GM23338 (cell line): ENCODE measurements at regions not wholly inside any gene's neighbourhood (a gene's known extent, or its start where the extent isn't known, plus 50 kb on each side); places are given as distances from the start of the nearest gene placed in this dataset.

Experiments used
- ATAC-seq: fragments of 200-7000 bp; cut with Tn5 transposase; 3 replicates; pipeline ENCODE4 v1.9.1; 2020
- DNase-seq: peaks from one replicate; pipeline ENCODE4 v3.0.0-alpha.2; 2015; ENCODE audit warnings: low spot score
- H2AFZ ChIP-seq: fragments of 200-600 bp; sonication (generic); 2 replicates; pipeline ENCODE4 v1.8.0; 2016; ENCODE audit warnings: antibody characterized with exemption, mild to moderate bottlenecking, moderate library complexity
- H3F3A ChIP-seq: fragments of 200-600 bp; sonication (generic); replicated peaks from 2 replicates; pipeline ENCODE4 v1.8.0; 2017; ENCODE audit warnings: antibody characterized with exemption, mixed run types, low read depth
- H3K27ac ChIP-seq: fragments of 200-600 bp; sonication (generic); 2 replicates; pipeline ENCODE4 v1.6.1; 2016; ENCODE audit warnings: low read depth
- H3K27me3 ChIP-seq: fragments of 200-600 bp; sonication (generic); 2 replicates; pipeline ENCODE4 v1.8.0; 2016; ENCODE audit warnings: mild to moderate bottlenecking, mixed run types, moderate library complexity; ENCODE audit not compliant: insufficient read depth
- H3K36me3 ChIP-seq: fragments of 200-600 bp; sonication (generic); 2 replicates; pipeline ENCODE4 v1.8.0; 2016; ENCODE audit warnings: mild to moderate bottlenecking; ENCODE audit not compliant: insufficient read depth
- H3K4me1 ChIP-seq: fragments of 200-600 bp; sonication (generic); 2 replicates; pipeline ENCODE4 v1.8.0; 2016; ENCODE audit warnings: mild to moderate bottlenecking, moderate library complexity; ENCODE audit not compliant: insufficient read depth
- H3K4me2 ChIP-seq: fragments of 200-600 bp; sonication (generic); 2 replicates; pipeline ENCODE4 v1.7.1; 2017; ENCODE audit warnings: mixed run types
- H3K4me3 ChIP-seq: fragments of 200-600 bp; sonication (generic); 2 replicates; pipeline ENCODE4 v1.6.1; 2016; ENCODE audit warnings: mixed run types
- H3K79me2 ChIP-seq: fragments of 200-600 bp; sonication (generic); replicated peaks from 2 replicates; pipeline ENCODE4 v1.8.0; 2017; ENCODE audit warnings: mild to moderate bottlenecking; ENCODE audit not compliant: insufficient read depth
- H3K9me2 ChIP-seq: fragments of 200-600 bp; sonication (generic); 2 replicates; pipeline ENCODE4 v1.8.0; 2017; ENCODE audit not compliant: insufficient read depth
- H4K20me1 ChIP-seq: fragments of 200-600 bp; sonication (generic); replicated peaks from 2 replicates; pipeline ENCODE4 v1.8.0; 2017; ENCODE audit warnings: mild to moderate bottlenecking; ENCODE audit not compliant: insufficient read depth
- H3K27ac Mint-ChIP-seq: 2 replicates; pipeline ENCODE4 v1.8.0; 2020; ENCODE audit warnings: inconsistent platforms, mild to moderate bottlenecking, moderate library complexity, mixed read lengths
- H3K27me3 Mint-ChIP-seq: 3 replicates; pipeline ENCODE4 v1.8.0; 2022; ENCODE audit warnings: low read depth, mild to moderate bottlenecking, moderate library complexity, mixed read lengths, inconsistent platforms; ENCODE audit not compliant: insufficient read depth, poor library complexity
- H3K36me3 Mint-ChIP-seq: 3 replicates; pipeline ENCODE4 v1.8.0; 2021; ENCODE audit warnings: low read depth, mild to moderate bottlenecking, inconsistent platforms, moderate library complexity, mixed read lengths
- H3K4me1 Mint-ChIP-seq: 3 replicates; pipeline ENCODE4 v1.8.0; 2020; ENCODE audit warnings: mild to moderate bottlenecking, inconsistent platforms, mixed read lengths
- H3K4me3 Mint-ChIP-seq: 3 replicates; pipeline ENCODE4 v1.8.0; 2021; ENCODE audit warnings: moderate library complexity, mild to moderate bottlenecking, inconsistent platforms, mixed read lengths
- H3K9me3 Mint-ChIP-seq: 3 replicates; pipeline ENCODE4 v1.8.0; 2020; ENCODE audit warnings: moderate library complexity, mild to moderate bottlenecking, inconsistent platforms, mixed read lengths
- CREB1 ChIP-seq: fragments of 250-450 bp; sonication (Bioruptor Pico); IDR thresholded peaks from 2 replicates; pipeline ENCODE4 v1.5.0; 2020; ENCODE audit warnings: low read depth, mild to moderate bottlenecking, moderate library complexity
- EZH2phosphoT487 ChIP-seq: fragments of 200-600 bp; sonication (generic); IDR thresholded peaks from one replicate; pipeline ENCODE4 v1.8.1; 2018; ENCODE audit warnings: antibody characterized with exemption; ENCODE audit not compliant: unreplicated experiment
- NANOG ChIP-seq: IDR thresholded peaks from 2 replicates; pipeline ENCODE4 v1.6.1; 2016; ENCODE audit warnings: antibody characterized with exemption, borderline replicate concordance
- POLR2AphosphoS5 ChIP-seq: IDR thresholded peaks from 2 replicates; pipeline ENCODE4 v1.6.1; 2016; ENCODE audit warnings: antibody characterized with exemption, low read depth
- STAT1 ChIP-seq: IDR thresholded peaks from one replicate; pipeline ENCODE4 v1.6.1; 2016; ENCODE audit warnings: antibody characterized with exemption; ENCODE audit not compliant: unreplicated experiment
- ZNF114 ChIP-seq: fragments of 250-450 bp; sonication (Bioruptor Pico); IDR thresholded peaks from 2 replicates; pipeline ENCODE4 v1.5.0; 2020; ENCODE audit warnings: mild to moderate bottlenecking, moderate library complexity
- TF ChIP-seq, protein P1 (sequence below), 2 experiments: fragments of 200-600 bp in 1 of 2; sonication (generic) in 1 of 2; conservative IDR thresholded peaks; 2 replicates each; pipeline versions ENCODE4 v1.5.1 to v1.6.1; 2016 to 2017; ENCODE audit warnings: antibody characterized with exemption in 2 of 2, low read depth in 2 of 2, mild to moderate bottlenecking in 2 of 2, moderate library complexity in 1 of 2
- TF ChIP-seq, protein P2 (sequence below): fragments of 250-450 bp; sonication (Bioruptor Pico); IDR thresholded peaks from 2 replicates; pipeline ENCODE4 v1.5.0; 2020; ENCODE audit warnings: mild to moderate bottlenecking, moderate library complexity
- TF ChIP-seq, protein P3 (sequence below): IDR thresholded peaks from 2 replicates; pipeline ENCODE4 v1.6.1; 2016; ENCODE audit warnings: antibody characterized with exemption

DNA sequence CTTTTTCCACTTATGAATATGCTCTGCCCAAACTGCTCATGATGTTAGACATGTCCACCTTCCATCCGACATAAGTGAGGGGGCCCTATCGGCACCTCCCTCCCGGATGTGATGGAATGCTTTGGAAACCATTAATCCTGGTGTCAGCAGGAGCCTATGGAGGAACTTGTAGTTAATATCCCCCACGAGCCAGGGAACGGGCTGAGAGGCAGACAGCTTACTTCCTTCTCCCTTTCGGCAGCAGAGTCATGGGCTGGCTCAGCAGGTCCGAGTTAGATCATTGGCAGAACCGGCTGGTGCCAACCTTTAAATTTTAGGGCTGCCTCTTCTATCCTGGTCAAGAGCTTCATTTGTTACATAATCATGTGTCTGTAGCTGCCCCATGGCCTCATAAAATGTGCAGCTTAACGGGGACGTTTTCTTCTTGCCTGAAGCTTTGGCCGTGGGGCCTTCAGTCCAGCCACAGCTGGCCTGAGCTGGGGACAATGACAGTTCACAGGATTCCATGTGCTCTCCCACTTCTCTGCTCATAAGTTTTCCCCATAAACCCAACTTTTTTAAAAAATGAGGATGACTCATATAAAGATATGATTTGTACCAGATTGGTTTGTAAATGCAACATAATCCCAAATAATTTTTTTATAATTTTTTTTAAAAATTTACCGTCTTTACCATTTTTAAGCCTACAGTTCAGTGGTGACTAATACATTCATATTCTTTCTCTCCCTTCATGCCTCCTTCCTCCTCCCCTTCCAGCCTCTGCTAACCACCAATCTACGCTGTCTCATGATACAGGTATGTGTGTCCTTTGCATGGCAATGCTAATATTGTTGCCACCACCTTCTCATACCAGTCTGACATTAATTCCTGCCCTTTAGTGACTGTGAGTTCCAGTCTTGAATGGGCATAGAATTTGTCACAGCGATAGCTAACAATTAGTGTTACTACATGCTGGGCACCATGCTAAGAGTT lies 62.2 kb upstream of the RGMA start:
- H3K36me3 ChIP-seq, result no peaks in the 10 kb centered on the region
- no peak overlapping the region; the same call in 2 of the 3 replicates for H3K4me3 Mint-ChIP-seq
- ATAC-seq (peak; percentile 41), DNase-seq (no peak)
- H3K4me1 ChIP-seq, result peaks cover 10% of the 10 kb centered on the region
- H3K27ac Mint-ChIP-seq, result no peak overlapping the region
- no peaks in the 10 kb centered on the region for H3K9me2 ChIP-seq
- no peaks in the 10 kb centered on the region for H4K20me1 ChIP-seq
- no peaks in the 10 kb centered on the region for H3K27me3 ChIP-seq
- peaks cover 11% of the 10 kb centered on the region; the same call in 2 of the 3 replicates for H3K9me3 Mint-ChIP-seq
- peaks cover 5% of the 10 kb centered on the region; the same call in 1 of the 3 replicates for H3K36me3 Mint-ChIP-seq
- no peak for TF ChIP-seq CREB1 (CRISPR knock-in tag)
- TF ChIP-seq, protein P1, sequence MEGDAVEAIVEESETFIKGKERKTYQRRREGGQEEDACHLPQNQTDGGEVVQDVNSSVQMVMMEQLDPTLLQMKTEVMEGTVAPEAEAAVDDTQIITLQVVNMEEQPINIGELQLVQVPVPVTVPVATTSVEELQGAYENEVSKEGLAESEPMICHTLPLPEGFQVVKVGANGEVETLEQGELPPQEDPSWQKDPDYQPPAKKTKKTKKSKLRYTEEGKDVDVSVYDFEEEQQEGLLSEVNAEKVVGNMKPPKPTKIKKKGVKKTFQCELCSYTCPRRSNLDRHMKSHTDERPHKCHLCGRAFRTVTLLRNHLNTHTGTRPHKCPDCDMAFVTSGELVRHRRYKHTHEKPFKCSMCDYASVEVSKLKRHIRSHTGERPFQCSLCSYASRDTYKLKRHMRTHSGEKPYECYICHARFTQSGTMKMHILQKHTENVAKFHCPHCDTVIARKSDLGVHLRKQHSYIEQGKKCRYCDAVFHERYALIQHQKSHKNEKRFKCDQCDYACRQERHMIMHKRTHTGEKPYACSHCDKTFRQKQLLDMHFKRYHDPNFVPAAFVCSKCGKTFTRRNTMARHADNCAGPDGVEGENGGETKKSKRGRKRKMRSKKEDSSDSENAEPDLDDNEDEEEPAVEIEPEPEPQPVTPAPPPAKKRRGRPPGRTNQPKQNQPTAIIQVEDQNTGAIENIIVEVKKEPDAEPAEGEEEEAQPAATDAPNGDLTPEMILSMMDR (conservative IDR thresholded peaks at IDR 0.05; ENCODE audit: low read depth in 2 of 2), result no peak
- TF ChIP-seq EZH2phosphoT487, result no peak
- no peak for TF ChIP-seq STAT1
- no peak for TF ChIP-seq POLR2AphosphoS5
- H3K27ac ChIP-seq, result no peak overlapping the region
- H3K4me1 Mint-ChIP-seq, result peaks cover 27% of the 10 kb centered on the region
- no peak overlapping the region for H3K4me3 ChIP-seq
- no peak overlapping the region for H3K4me2 ChIP-seq
- H2AFZ ChIP-seq, result no peak overlapping the region
- no peaks in the 10 kb centered on the region for H3F3A ChIP-seq
- H3K79me2 ChIP-seq, result no peaks in the 10 kb centered on the region
- peaks cover 2% of the 10 kb centered on the region for H3K27me3 Mint-ChIP-seq

DNA sequence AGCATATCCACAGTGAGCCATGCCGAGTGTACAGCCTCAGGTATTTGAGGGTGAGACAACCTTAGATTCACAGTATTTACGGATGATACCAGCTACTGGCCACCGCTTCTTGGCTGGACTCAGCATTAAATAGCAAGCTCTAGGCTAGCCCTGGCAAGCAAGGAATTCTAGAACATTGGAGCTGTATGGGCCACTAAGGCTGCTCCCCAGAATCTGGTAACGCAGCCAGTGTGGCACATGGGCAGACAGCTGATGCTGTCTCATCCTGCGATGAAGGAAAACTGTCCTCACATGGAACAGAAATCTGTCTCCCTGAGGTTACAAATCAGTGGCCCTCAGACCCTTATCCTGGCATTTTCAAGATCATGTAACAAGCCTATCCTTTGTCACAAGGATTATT lies 57.6 kb upstream of the RGMA start:
- H3K4me3 ChIP-seq, result no peak overlapping the region
- H3K27me3 ChIP-seq, result no peaks in the 10 kb centered on the region
- no peak for DNase-seq
- no peak overlapping the region for H3K4me2 ChIP-seq
- H3K4me1 Mint-ChIP-seq, result peaks cover 11% of the 10 kb centered on the region
- no peaks in the 10 kb centered on the region for H3K36me3 Mint-ChIP-seq
- H3K36me3 ChIP-seq, result no peaks in the 10 kb centered on the region
- H3K9me2 ChIP-seq, result no peaks in the 10 kb centered on the region
- peaks cover 6% of the 10 kb centered on the region for H3K27me3 Mint-ChIP-seq
- no peak overlapping the region for H3K27ac Mint-ChIP-seq
- no peaks in the 10 kb centered on the region for H3K4me1 ChIP-seq
- no peak overlapping the region for H2AFZ ChIP-seq
- H3F3A ChIP-seq, result no peaks in the 10 kb centered on the region
- H4K20me1 ChIP-seq, result no peaks in the 10 kb centered on the region
- no peak overlapping the region for H3K27ac ChIP-seq
- H3K4me3 Mint-ChIP-seq, result no peak overlapping the region
- H3K79me2 ChIP-seq, result no peaks in the 10 kb centered on the region
- H3K9me3 Mint-ChIP-seq, result peaks cover 2% of the 10 kb centered on the region; the same call in 1 of the 3 replicates
- no peak for ATAC-seq
- TF ChIP-seq, protein P2, sequence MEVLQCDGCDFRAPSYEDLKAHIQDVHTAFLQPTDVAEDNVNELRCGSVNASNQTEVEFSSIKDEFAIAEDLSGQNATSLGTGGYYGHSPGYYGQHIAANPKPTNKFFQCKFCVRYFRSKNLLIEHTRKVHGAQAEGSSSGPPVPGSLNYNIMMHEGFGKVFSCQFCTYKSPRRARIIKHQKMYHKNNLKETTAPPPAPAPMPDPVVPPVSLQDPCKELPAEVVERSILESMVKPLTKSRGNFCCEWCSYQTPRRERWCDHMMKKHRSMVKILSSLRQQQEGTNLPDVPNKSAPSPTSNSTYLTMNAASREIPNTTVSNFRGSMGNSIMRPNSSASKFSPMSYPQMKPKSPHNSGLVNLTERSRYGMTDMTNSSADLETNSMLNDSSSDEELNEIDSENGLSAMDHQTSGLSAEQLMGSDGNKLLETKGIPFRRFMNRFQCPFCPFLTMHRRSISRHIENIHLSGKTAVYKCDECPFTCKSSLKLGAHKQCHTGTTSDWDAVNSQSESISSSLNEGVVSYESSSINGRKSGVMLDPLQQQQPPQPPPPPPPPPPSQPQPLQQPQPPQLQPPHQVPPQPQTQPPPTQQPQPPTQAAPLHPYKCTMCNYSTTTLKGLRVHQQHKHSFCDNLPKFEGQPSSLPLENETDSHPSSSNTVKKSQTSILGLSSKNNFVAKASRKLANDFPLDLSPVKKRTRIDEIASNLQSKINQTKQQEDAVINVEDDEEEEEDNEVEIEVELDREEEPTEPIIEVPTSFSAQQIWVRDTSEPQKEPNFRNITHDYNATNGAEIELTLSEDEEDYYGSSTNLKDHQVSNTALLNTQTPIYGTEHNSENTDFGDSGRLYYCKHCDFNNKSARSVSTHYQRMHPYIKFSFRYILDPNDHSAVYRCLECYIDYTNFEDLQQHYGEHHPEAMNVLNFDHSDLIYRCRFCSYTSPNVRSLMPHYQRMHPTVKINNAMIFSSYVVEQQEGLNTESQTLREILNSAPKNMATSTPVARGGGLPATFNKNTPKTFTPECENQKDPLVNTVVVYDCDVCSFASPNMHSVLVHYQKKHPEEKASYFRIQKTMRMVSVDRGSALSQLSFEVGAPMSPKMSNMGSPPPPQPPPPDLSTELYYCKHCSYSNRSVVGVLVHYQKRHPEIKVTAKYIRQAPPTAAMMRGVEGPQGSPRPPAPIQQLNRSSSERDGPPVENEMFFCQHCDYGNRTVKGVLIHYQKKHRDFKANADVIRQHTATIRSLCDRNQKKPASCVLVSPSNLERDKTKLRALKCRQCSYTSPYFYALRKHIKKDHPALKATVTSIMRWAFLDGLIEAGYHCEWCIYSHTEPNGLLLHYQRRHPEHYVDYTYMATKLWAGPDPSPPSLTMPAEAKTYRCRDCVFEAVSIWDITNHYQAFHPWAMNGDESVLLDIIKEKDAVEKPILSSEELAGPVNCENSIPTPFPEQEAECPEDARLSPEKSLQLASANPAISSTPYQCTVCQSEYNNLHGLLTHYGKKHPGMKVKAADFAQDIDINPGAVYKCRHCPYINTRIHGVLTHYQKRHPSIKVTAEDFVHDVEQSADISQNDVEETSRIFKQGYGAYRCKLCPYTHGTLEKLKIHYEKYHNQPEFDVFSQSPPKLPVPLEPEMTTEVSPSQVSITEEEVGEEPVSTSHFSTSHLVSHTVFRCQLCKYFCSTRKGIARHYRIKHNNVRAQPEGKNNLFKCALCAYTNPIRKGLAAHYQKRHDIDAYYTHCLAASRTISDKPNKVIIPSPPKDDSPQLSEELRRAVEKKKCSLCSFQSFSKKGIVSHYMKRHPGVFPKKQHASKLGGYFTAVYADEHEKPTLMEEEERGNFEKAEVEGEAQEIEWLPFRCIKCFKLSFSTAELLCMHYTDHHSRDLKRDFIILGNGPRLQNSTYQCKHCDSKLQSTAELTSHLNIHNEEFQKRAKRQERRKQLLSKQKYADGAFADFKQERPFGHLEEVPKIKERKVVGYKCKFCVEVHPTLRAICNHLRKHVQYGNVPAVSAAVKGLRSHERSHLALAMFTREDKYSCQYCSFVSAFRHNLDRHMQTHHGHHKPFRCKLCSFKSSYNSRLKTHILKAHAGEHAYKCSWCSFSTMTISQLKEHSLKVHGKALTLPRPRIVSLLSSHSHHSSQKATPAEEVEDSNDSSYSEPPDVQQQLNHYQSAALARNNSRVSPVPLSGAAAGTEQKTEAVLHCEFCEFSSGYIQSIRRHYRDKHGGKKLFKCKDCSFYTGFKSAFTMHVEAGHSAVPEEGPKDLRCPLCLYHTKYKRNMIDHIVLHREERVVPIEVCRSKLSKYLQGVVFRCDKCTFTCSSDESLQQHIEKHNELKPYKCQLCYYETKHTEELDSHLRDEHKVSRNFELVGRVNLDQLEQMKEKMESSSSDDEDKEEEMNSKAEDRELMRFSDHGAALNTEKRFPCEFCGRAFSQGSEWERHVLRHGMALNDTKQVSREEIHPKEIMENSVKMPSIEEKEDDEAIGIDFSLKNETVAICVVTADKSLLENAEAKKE (CRISPR knock-in tag), result no peak
- TF ChIP-seq NANOG, result no peak
- no peak for TF ChIP-seq EZH2phosphoT487
- TF ChIP-seq ZNF114 (CRISPR knock-in tag), result no peak
- TF ChIP-seq POLR2AphosphoS5, result no peak
- no peak for TF ChIP-seq CREB1 (CRISPR knock-in tag)
- TF ChIP-seq, protein P3, sequence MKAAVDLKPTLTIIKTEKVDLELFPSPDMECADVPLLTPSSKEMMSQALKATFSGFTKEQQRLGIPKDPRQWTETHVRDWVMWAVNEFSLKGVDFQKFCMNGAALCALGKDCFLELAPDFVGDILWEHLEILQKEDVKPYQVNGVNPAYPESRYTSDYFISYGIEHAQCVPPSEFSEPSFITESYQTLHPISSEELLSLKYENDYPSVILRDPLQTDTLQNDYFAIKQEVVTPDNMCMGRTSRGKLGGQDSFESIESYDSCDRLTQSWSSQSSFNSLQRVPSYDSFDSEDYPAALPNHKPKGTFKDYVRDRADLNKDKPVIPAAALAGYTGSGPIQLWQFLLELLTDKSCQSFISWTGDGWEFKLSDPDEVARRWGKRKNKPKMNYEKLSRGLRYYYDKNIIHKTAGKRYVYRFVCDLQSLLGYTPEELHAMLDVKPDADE, result no peak
